Right lung (tissue), 2 donors: ENCODE measurements at regions not wholly inside any gene's neighbourhood (a gene's known extent, or its start where the extent isn't known, plus 50 kb on each side); places are given as distances from the start of the nearest gene placed in this dataset.

Experiments
- DNase-seq, 2 donors: peaks; one replicate each; pipeline ENCODE4 v3.0.0-alpha.2; 2013

- no peak for DNase-seq
Observed at GRCh38 chr2:180058993-180059392, 51.9 kb upstream of the CWC22 start.

DNA sequence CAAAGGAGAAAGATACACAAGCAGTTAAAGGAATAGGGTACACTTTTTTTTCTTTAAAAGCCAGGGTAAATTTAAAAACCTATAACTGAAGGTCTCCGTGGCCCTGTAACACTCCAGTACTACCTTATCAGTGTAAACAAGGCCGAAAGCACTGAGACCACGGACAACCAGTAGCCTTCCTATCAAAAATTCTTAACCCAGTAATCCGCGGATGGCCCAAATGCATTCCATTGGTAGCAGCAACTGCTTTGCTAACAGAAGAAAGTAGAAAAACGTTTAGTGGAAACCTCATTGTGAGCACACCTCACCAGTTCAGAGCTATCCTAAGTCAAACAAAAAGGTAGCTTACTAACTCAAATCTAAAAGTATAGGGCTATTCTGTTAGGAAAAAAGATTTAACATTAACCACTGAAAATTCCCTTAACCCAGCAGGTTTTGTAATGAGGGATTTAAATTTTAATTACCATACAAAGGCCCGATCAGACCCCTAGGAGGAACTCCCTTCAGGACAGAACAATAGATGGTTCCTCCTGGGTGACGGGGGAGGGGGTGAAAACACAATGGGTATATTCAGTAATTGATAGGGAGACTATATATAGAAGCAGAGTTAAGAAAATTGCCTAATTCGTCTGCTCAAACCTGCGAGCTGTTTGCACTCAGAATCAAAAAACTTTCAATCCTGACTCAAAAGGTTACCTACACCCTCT lies 50.8 kb upstream of the CWC22 start:
- DNase-seq = no peak
